DOHH2 (cell line): ENCODE measurements at regions not wholly inside any gene's neighbourhood (a gene's known extent, or its start where the extent isn't known, plus 50 kb on each side); places are given as distances from the start of the nearest gene placed in this dataset.
"Not testable (repeated sequence)": the region's sequence is repeated elsewhere in the genome, so short reads cannot be mapped to it uniquely, and the experiment has no call there.

ENCODE experiments used
- CTCF ChIP-seq: fragments of 200-600 bp; sonication (generic); IDR thresholded peaks from one replicate; pipeline ENCODE4 v1.5.1; 2014; ENCODE audit warnings: antibody characterized with exemption, mild to moderate bottlenecking, low read depth, low read length; ENCODE audit not compliant: poor library complexity, severe bottlenecking
- EZH2phosphoT487 ChIP-seq: fragments of 200-600 bp; sonication (generic); IDR thresholded peaks from 2 replicates; pipeline ENCODE4 v1.6.1; 2017; ENCODE audit warnings: borderline replicate concordance, mild to moderate bottlenecking, antibody characterized with exemption, low read length, moderate library complexity, mixed read lengths

GRCh38 chr3:56934481-56934880 is 126.0 kb upstream of the SPATA12 start:
- not testable (repeated sequence) for TF ChIP-seq CTCF, EZH2phosphoT487
